GM19452 (cell line): ENCODE measurements at regions not wholly inside any gene's neighbourhood (a gene's known extent, or its start where the extent isn't known, plus 50 kb on each side); places are given as distances from the start of the nearest gene placed in this dataset.
"Not testable (repeated sequence)": the region's sequence is repeated elsewhere in the genome, so short reads cannot be mapped to it uniquely, and the experiment has no call there.

Source experiments
- ATAC-seq: cut with Tn5 transposase; IDR thresholded peaks from one replicate; pipeline ENCODE4 v1.9.1; 2021; ENCODE audit not compliant: unreplicated experiment

DNA sequence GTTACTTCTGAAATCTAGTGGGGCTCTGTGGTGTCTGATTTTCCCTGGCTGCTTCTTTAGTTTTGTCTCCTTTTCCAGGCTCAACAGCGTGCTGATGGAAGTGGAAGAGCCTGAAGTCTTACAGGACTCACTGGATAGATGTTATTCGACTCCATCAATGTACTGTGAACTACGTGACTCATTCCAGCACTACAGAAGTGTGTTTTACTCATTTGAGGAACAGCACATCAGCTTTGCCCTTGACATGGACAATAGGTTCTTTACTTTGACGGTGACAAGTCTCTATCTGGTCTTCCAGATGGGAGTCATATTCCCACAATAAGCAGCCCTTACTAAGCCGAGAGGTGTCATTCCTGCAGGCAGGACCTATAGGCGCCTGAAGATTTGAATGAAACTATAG lies 51.1 kb downstream of the NBPF8 start:
- ATAC-seq: not testable (repeated sequence)

DNA sequence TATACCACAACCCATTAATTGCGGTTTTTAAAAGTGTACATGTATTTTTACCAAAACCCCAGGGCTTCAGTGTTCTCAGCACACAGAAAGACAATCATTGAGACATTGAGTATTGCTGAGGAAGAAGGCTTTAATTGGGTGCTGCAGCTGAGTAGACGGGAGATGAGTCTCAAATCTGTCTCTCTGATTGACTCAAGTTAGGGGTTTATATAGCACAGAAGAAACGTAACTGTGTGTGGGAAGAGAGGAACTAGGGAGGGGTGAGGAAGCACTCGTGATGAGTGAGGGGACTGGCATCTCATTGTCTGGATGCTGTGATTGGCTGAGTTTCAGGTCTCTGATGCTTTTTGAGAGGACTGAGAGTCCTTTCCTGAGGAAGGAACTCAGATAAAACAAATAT lies 62.8 kb downstream of the NBPF8 start:
- ATAC-seq: not testable (repeated sequence)

DNA sequence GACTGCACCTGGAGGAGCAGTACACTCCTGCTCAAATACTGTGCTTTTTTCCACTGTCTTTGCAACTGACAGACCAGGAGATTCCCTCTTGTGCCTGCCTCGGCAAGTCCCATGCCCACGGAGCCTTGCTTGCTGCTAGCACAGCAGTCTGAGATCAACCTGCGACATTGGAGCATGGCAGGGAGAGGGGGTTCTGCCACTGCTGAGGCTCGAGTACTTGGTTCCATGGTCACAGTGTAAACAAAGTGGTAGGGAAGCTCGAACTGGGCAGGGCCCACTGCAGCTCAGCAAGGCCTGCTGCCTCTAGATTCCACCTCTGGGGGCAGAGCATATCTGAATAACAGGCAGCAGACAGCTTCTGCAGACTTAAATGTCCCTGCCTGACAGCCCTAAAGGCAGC lies 63.6 kb downstream of the NBPF8 start:
- not testable (repeated sequence) for ATAC-seq

DNA sequence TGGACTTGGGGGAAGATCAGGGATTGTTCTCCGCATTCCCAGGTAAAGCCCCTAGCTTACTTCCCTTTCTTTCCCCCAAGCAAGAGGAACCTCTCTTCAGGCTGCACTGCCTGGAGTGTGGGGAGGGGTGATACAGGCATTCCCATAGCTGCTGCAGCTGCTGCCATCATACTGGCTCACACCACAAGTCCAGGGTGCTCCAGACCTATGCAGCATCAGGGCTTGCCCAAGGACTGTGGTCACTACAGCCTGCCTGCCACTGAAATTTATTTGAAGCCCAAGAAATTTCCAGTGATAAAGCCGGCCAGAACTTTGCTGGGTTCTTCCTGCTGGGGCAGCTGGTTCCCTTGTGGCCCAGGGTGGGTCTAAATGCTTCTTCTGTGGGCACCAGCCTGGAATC lies 72.7 kb downstream of the NBPF8 start:
- ATAC-seq: not testable (repeated sequence)

DNA sequence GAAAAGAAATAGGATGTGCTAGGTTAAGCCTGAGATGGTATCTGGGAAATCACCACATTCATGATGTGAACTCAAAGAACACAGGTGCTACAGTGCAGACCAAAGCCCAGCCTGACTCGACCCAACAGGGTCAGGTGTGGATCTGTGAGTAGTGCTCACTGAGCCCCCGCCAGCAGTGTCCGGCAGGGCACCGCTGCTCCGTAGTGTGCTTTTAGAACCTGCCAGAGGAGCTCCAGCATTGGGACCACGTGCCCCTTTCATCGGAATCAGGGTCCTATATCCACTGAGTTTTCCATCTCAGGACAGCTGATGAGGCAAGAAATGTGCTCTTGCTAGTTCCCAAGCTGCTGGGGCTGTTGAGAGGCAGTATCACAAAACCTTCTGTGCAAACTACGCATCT lies 74.4 kb downstream of the NBPF8 start:
- ATAC-seq: not testable (repeated sequence)

DNA sequence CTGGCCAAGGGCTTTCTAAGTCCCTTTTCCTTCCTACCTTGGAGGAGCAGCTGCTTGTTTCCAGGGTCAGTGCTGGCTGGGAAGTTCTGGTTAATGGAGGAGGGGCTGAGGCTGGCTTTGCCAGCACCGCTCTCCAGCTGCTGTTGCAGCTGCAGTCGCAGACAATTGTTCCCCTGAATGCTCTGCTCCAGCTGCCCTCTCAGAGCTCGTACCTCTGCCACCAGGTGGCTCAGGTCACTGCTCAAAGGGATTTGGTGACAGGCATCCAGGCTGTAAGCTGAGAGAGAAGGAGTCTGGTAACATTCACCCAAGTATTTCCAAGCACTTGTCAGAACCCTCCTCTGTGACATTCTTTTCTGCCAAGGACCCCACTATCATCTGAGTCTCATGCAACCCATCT lies 82.3 kb downstream of the NBPF8 start:
- not testable (repeated sequence) for ATAC-seq

DNA sequence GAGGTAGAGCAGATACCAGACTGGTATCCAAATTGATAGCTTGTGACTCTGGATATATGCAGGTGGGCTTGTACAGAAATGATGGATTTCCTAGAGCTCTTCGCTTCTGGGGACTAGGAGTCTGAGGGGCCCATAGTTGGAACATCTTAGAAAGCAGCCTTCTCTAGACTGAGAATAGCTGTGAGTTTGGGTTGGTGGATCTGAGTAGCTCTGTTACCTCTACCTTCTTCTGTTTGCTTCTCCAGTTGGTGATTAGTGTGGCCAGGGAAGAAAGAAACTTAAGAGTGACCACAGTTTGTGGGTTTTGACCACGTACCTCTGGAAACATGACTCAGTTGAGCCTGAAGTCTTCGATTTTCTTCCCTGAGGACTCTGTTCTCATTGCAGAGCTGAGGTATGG lies 88.4 kb downstream of the NBPF8 start:
- ATAC-seq: not testable (repeated sequence)

DNA sequence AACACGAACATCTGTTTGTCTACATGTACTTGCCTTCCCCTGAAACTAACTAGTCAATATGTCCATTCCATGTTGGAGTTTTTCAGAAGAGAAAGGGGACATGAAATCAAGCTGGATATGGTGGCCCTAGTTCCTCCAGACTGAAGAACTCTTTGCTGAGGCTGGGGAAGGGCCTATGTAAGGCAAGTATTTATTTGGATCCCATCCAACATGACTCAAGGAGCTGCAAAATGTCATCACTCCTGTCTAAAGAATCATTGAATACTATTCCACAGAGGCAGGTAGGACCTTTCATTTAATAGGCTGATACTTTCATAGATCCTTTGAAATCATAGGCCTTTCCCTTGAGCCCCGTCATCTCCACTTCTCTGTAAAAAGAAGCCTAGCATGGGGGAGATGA lies 91.5 kb downstream of the NBPF8 start:
- not testable (repeated sequence) for ATAC-seq

DNA sequence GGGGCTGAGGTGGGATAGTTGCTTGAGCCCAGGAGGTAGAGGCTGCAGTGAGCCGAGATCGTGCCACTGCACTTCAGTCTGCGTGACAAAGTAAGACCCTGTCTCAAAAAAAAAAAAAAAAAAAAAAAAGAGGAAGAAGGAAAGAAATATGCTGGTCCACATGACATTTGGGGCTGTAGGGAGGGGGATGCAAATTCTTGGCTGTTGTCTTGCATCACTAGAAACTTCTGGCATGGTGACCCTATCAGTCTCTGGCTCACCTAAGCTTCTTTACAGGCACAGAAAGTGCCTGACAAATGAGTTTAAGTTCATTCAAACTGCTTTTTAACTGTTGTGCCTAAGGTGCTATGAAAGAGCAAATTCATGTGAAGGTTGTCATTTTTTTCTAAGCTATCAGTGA lies 93.5 kb downstream of the NBPF8 start:
- ATAC-seq: not testable (repeated sequence)

DNA sequence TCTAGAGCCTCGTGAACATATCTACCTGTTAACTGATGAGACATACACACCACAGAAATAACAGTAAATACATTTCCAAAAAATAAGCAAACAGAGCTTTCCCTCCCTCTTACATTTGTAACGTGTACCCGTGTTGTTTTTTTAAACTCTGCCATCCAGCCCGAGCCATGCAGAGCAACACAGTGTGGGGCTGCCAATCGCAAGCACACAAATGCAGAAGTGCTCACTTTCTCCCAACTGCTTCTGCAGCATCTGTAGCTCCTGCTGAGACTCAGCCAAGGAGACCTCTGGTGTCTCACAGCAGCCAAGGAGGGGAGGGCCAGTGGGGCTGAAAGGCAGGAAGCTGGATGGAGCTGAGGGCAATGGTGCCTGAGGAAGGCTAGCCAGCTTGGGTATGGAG lies 94.4 kb downstream of the NBPF8 start:
- ATAC-seq: not testable (repeated sequence)

DNA sequence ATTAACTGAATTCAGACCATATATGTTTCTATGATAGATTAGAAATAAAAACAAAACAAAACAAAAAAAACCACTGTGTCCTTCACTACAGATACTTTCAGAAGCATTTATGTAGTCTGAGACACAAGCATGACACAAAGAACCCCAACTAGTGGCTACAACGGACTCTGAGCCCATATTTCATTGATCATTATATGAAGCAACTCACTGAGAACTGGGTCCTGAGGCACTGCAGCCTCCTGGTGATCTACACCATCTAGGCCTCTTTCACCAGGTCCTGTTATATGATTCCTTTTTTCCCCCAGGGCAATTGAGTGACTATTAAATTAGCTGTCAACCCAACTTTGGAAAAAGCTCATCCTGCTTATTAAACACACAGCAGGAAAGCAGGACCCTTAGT lies 98.3 kb downstream of the NBPF8 start:
- not testable (repeated sequence) for ATAC-seq

DNA sequence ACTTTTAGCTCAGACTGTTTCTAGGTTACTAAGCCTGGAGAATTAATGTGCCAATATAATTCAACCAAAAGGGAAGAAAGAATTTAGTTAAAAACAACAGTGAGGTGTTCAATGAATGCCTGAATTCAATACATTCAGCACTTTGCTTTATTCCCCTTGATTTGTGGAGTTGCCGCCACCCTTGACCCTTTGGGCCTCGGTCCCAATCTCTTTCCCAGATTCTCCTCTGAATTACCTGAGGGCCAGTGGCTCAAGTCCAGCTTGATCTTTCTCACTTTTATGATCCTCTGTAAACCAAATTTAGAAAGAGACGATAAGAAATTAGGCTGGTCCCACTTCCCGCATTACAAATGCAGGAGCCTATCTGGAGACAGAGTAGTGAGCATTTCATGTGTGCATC lies 98.7 kb downstream of the NBPF8 start:
- ATAC-seq: not testable (repeated sequence)

DNA sequence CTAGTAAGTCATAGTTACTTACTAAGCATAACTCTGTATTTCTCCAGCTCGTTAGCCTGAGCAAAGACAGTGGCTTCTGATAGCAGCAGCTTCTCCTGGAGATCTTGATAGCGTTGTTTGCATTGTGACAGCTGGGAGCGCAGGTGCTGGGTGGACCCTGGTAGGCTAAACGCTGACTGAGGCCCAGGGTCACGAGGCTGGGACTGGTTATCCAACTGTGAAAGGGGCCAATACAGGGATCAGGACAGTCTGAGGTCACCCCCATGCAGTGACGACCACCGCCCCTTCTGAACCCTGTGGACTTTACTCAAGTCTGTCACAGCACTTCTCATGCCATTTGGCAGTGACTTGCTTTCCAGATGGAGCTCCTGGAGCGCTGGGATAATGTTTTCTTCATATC lies 104.4 kb downstream of the NBPF8 start:
- not testable (repeated sequence) for ATAC-seq

DNA sequence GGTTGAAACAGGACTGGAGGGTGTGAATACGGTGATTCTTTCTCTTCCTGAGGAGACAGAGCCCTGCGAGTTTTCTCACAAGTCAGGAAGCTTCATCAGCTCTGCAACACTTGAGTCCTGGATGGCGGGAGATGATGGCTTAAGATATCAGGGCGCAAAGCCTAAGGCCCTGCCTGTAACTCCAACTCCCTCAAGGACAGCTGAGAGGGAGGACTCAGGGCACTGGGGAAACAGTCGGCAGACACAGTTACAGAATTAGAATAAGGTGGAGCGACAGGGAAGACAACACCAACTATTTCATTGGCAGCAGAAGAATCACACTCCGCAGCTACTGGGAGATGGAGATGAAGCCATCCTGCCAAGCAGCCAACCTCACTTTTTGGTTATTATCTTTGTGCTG lies 109.6 kb downstream of the NBPF8 start:
- not testable (repeated sequence) for ATAC-seq

DNA sequence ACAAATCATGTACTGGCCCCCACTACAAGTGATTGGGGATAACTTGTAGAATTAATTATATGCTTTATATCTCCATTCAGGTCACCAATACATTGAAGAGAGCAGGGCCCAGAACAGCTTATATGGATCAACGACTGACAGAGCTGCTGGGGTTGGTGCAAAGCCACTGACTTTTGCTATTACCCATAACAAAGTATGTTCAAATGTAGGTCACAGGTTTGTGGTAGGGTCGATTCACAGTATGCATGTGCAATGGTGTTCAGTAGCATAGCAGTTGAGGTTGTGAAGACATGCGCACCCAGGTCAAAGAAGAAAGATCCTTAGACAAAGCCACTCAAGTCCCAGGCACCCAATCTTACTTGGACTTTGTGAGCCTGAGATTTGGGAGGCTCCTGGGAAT lies 110.6 kb downstream of the NBPF8 start:
- ATAC-seq: not testable (repeated sequence)

DNA sequence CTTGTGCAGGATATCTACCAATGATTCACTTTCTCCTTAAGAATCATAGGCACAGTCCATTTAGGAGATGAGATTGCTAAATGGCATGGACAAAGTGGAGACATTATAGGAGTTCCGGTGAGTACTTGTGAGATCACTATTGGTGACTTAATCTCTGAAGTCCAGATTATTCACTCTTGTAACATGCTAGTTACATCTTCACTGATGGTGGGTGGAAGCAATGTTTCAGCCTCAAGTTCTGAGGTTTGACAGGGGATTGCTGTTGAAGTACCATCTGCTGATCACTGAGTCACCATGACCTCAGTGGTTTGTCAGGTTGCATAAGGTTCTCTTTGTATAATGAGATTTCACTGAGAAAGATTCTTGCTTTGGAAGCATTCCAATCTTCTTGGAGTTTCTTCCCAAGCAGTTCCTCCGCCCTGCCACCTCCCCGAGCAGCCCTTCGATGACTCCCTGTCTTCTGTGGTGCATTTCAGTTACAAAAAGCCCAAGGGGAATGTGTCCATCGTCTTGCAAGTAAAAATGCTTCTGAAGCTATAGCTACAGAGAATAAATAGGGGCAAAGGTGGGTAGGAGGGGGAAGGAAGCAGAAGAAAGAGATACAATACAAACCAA lies 114.7 kb downstream of the NBPF8 start:
- not testable (repeated sequence) for ATAC-seq

DNA sequence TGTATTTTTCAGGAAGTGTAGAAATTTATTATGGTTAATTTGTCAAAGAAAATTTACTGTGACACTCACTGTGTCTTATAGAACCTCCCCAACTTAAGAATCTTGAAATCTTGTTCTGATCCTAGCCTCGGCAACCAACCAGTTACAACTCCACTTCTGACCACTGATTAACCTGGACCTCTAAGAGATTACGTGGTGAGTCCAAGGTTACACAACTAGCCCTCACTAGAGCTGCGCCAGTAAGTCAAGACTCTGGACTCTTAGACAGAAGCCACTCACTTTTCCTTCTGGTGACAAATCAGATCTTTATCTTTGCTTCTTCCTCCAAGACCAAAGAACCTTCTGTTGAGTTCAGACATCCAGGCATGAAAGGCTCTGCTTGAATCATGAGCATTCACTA lies 116.6 kb downstream of the NBPF8 start:
- ATAC-seq: not testable (repeated sequence)

DNA sequence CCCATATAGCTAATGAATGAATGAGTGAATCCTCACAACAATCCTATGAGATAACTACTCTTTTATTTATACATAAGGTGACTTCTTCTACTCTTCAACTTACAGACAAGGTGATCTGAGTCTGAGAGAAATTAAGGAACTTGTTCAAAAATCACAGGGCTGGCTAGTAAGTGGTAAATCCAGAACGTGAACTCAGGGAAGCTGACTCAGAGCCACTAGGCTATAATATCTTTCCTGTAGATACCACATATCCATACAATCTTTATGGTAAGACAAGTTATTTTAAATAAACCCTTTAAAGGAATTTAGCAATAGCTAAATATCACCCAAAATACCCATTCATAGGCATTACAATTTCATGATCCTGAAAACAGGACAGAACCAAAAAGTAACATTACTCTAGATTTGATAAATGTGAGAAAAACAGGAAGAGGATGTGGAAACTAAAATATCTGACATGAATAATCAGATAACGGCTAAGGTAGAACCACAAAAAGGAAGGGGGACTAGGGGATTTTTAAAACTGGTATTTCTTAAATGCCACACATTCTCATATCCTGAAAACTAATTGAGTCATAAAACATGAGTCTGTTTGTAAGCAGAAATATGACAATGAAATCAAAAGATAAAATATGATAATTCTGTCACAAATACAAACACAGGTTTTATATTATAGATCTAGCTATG lies 119.7 kb downstream of the NBPF8 start:
- ATAC-seq: peak; percentile 70

DNA sequence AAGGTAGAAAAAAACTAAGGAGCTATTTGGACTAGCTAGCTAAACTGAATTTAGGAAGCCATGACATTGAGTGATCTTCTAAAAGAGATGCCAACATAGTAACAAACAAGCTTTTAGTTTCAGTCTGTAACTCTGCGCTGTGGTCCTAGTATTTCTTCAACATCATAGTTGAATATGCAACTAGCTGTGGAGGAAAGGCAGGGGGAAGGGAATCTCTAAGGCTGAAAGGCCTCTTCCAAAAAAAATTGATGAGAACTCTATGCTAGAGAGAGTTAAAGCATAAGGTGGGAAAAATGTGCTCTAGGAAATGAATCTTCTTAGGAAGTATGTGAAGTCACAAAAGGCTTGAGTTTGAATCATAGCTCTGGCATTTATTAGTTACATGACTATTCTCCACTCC lies 120.2 kb downstream of the NBPF8 start:
- ATAC-seq: peak; percentile 78

DNA sequence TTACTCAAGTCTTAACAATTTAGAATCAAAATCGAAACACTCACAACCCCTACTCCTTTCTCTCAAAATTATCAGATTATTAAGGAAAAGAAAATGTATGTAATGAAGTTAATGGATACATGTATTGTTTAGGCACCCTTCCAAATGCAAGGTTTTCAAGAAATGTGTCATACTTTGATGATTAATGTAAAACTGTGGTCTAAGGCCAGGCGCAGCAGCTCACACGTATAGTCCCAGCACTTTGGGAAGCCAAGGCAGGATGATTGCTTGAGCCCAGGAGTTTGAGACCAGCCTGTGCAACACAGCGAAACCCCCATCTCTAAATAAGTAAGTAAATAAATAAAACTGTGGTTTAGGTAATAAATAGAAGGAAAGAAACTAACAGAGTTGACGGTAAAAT lies 126.6 kb downstream of the NBPF8 start:
- not testable (repeated sequence) for ATAC-seq

DNA sequence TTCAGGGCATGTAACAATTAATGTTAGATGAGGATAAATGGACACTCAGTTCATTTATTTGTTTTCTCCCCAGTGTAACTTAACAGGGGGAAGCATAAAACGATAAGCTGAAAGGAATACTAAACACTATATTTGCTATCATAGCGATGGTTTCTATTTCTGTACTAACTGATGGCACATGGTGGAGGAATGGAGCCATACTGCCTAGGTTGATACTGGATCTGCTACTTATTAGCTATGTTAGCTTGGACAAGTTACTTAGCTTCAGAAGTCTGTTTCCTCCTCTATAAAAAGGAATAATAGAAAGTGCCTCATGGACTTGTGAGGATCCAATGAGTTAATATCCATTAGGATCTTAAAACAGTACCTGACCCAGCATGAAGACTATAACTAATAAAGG lies 127.5 kb downstream of the NBPF8 start:
- ATAC-seq: not testable (repeated sequence)

DNA sequence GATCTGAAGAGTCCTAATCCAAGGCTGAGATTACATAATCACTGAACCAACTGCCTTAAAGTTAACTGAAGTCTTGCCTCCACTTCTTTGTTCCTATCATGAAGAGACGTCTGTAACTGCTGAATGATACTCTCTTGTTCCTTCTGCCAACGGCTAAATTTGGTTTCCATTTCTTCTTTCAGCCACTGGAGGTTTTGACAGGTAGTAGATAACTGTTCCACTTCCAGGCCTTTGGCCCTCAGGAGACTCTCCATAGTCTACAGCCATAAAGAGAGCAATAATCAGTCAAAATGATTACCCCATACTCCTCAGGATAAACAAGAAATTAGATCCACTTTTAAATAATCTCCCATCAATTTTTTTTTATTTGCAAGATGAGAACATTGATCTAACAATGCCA lies 128.1 kb downstream of the NBPF8 start:
- ATAC-seq: not testable (repeated sequence)

DNA sequence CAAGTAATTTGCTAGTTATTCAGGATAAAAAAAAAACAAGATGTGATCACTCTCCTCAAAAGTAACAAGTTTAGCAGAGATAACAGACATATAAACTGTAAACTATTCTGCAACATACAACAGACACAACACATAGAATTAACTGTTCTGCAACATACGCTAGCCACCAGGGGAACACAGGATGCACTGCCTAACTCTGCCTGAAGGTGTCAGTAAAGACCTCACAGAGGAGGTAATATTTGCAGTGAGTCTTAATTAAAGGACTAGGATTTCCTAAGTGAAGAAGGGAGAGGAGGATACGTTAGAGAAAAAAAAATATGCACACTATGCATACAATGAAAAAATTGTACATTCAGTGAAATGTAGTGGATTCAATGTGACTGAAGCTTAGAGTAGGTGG lies 129.6 kb downstream of the NBPF8 start:
- not testable (repeated sequence) for ATAC-seq
